Colonic mucosa (tissue), 4 donors: ENCODE measurements at regions not wholly inside any gene's neighbourhood (a gene's known extent, or its start where the extent isn't known, plus 50 kb on each side); places are given as distances from the start of the nearest gene placed in this dataset.

ENCODE experiments used
- DNase-seq: peaks from one replicate; pipeline ENCODE4 v3.0.0-alpha.2; 2020
- H3K27ac ChIP-seq: fragments of 200-600 bp; one replicate; pipeline ENCODE4 v1.8.0; 2021
- H3K27me3 ChIP-seq: fragments of 200-600 bp; one replicate; pipeline ENCODE4 v1.8.0; 2021
- H3K36me3 ChIP-seq: fragments of 200-600 bp; one replicate; pipeline ENCODE4 v1.8.0; 2021
- H3K4me1 ChIP-seq: fragments of 200-600 bp; one replicate; pipeline ENCODE4 v1.8.0; 2021; ENCODE audit warnings: mild to moderate bottlenecking
- H3K4me3 ChIP-seq: fragments of 200-600 bp; one replicate; pipeline ENCODE4 v1.8.0; 2021
- H3K9ac ChIP-seq, 2 donors: one replicate each; pipeline ENCODE4 v1.7.0; 2013; ENCODE audit warnings: control low read depth in 2 of 2, low read depth in 2 of 2, low read length in 2 of 2
- H3K9me3 ChIP-seq: fragments of 200-600 bp; one replicate; pipeline ENCODE4 v1.8.0; 2021
- CTCF ChIP-seq: fragments of 200-600 bp; IDR thresholded peaks from one replicate; pipeline ENCODE4 v1.8.0; 2022; ENCODE audit warnings: antibody characterized with exemption, mild to moderate bottlenecking
- intact Hi-C: fragments of 100-400 bp; cut with DNase I; formaldehyde crosslinking; loops from one replicate; pipeline ENCODE4 v1.14.1; 2022
- donor health status: healthy.
- donor health status: DM: no; HTN: no; CAD: no.
- donor health status: DM: no; HTN: no; CAD: no.

- H3K9ac ChIP-seq, result no peak overlapping the region
- no peak overlapping the region for H3K27ac ChIP-seq
- H3K4me1 ChIP-seq, result no peaks in the 10 kb centered on the region
- no peaks in the 10 kb centered on the region for H3K27me3 ChIP-seq
- no peak for DNase-seq
- no peaks in the 10 kb centered on the region for H3K9me3 ChIP-seq
- intact Hi-C loops, result no loop called here
- no peak overlapping the region for H3K4me3 ChIP-seq
- TF ChIP-seq CTCF, result no peak
- H3K36me3 ChIP-seq, result no peaks in the 10 kb centered on the region
Observed at GRCh38 chr16:65226077-65226476, 104.2 kb upstream of the CDH11 start.

GRCh38 chr16:65225488-65225887 lies 103.6 kb upstream of the CDH11 start:
- no peak overlapping the region for H3K9ac ChIP-seq
- intact Hi-C loops, result no loop called here
- no peaks in the 10 kb centered on the region for H3K9me3 ChIP-seq
- H3K36me3 ChIP-seq, result no peaks in the 10 kb centered on the region
- no peaks in the 10 kb centered on the region for H3K4me1 ChIP-seq
- no peak overlapping the region for H3K27ac ChIP-seq
- H3K27me3 ChIP-seq, result no peaks in the 10 kb centered on the region
- TF ChIP-seq CTCF, result no peak
- H3K4me3 ChIP-seq, result no peak overlapping the region
- DNase-seq, result no peak

- no peak for DNase-seq
- Histone ChIP-seq H3K9ac (no peak overlapping the region), H3K36me3 (no peaks in the 10 kb centered on the region), H3K4me3 (no peak overlapping the region), H3K27me3 (no peaks in the 10 kb centered on the region), H3K9me3 (no peaks in the 10 kb centered on the region), H3K27ac (no peak overlapping the region), H3K4me1 (no peaks in the 10 kb centered on the region)
- intact Hi-C loops, result no loop called here
- no peak for TF ChIP-seq CTCF
Observed at GRCh38 chr16:65224994-65225393, 103.1 kb upstream of the CDH11 start.

GRCh38 chr16:65224471-65224870 lies 102.6 kb upstream of the CDH11 start:
- Histone ChIP-seq H3K9me3 (no peaks in the 10 kb centered on the region), H3K4me3 (no peak overlapping the region), H3K9ac (no peak overlapping the region), H3K27me3 (no peaks in the 10 kb centered on the region), H3K27ac (no peak overlapping the region), H3K4me1 (no peaks in the 10 kb centered on the region), H3K36me3 (no peaks in the 10 kb centered on the region)
- DNase-seq, result no peak
- TF ChIP-seq CTCF, result no peak
- intact Hi-C loops, result no loop called here

- intact Hi-C loops, result no loop called here
- H3K4me1 ChIP-seq, result no peaks in the 10 kb centered on the region
- H3K9me3 ChIP-seq, result no peaks in the 10 kb centered on the region
- H3K9ac ChIP-seq, result no peak overlapping the region
- no peak for DNase-seq
- no peak overlapping the region for H3K4me3 ChIP-seq
- no peak overlapping the region for H3K27ac ChIP-seq
- H3K27me3 ChIP-seq, result no peaks in the 10 kb centered on the region
- TF ChIP-seq CTCF, result no peak
- H3K36me3 ChIP-seq, result no peaks in the 10 kb centered on the region
Observed at GRCh38 chr16:65223335-65223734, 101.5 kb upstream of the CDH11 start.

- H3K36me3 ChIP-seq, result no peaks in the 10 kb centered on the region
- H3K4me3 ChIP-seq, result no peak overlapping the region
- DNase-seq, result no peak
- intact Hi-C loops, result no loop called here
- no peak for TF ChIP-seq CTCF
- H3K9ac ChIP-seq, result no peak overlapping the region
- H3K27ac ChIP-seq, result no peak overlapping the region
- no peaks in the 10 kb centered on the region for H3K4me1 ChIP-seq
- no peaks in the 10 kb centered on the region for H3K27me3 ChIP-seq
- H3K9me3 ChIP-seq, result no peaks in the 10 kb centered on the region
Observed at GRCh38 chr16:65222536-65222935, 100.7 kb upstream of the CDH11 start.
